GM19328 (cell line): ENCODE measurements at regions not wholly inside any gene's neighbourhood (a gene's known extent, or its start where the extent isn't known, plus 50 kb on each side); places are given as distances from the start of the nearest gene placed in this dataset.

Experiments
- ATAC-seq: cut with Tn5 transposase; IDR thresholded peaks from one replicate; pipeline ENCODE4 v1.9.1; 2021; ENCODE audit warnings: mild to moderate bottlenecking, moderate library complexity; ENCODE audit not compliant: unreplicated experiment

GRCh38 chr18:10298346-10298745 is 156.1 kb upstream of the APCDD1 start:
- no peak for ATAC-seq

DNA sequence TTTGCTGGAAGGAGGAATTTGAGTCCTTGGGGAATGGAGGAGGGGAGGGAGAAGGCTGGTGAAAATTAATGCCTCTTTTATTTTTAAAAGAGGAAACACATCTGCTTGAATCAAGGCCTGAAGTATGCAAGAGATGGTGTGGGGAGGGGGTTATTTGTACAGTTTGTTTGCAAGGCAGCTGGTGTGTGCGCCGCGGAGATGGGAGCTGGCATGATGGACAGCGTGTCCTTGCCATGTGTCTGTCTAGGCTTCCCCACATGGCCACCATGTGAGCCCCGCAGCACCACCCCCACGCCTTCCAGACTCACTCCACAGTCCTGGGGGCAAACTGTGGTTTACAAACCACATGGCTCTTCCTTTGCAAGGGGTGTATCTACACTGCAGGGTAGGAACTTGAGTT is 154.8 kb upstream of the APCDD1 start:
- no peak for ATAC-seq

- ATAC-seq, result no peak
Measured at GRCh38 chr18:10300739-10301138, 153.7 kb upstream of the APCDD1 start.

DNA sequence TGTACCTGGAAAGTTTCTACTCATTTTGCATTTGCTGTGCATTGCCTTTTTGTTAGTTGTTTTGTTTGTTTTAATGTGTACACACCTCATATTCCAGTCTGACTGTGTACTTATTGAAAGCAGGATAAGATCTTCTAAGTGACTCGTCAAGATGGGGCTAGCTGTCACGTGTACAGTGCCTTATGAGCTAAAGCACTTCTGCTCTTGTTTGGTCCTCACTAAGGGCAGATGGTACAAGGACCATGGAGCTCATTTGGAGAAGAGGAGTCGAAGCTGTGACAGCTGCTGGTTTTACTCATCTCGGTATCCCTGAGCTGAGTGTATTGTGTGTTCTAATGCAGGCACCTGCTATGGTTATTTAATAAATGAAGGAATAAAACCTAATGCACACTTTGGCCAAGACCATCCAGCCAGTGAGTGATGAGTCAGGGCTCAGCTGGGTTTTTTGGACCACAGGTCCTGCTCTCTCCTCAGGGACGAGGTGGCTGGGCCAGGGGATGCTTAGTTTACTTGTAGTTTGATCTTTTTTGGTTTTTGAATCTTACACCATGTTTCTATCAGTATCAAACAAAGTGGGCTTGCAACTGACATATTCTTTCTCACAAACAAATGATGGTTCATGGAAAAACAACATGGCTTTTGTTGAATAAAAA is 152.5 kb upstream of the APCDD1 start:
- ATAC-seq, result no peak

- ATAC-seq, result no peak
Measured at GRCh38 chr18:10303171-10303570, 151.3 kb upstream of the APCDD1 start.

DNA sequence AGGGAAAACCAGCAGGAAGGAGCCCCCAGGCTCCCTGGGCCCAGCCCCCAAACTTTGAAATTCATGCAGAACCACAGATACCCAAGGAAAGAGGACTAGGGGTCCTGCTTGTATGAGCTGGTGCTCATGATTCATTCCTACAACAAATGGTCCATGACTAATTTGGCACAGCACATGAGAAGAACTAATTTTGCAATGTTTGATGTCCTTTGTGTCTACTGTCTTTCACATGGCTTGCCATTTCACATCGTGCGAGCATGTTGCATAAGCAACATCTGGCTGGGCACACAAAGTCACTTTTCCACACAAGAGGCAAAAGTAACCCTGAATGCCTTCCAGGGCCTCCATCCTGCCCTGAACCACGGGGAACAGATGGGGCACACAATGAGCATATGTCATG is 149.6 kb upstream of the APCDD1 start:
- no peak for ATAC-seq

DNA sequence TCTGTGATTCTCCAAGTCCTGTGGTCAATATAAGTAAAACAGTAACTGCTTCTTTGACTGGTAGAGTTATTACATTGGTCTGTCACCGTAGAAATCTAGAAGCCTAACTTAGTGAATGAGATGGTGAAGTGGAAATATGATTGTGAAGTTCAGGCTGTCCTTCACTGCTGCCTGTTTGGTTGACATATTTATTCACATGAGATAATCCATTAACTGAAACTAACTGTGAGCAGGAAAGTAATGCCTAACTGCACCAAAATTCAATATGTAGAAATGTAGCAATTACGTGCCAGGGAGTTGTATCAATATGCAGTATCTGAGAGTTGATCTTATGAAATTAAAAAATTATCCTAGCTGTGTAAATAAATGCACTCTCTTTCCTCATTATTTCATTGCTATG is 147.7 kb upstream of the APCDD1 start:
- no peak for ATAC-seq

GRCh38 chr18:10308154-10308553 is 146.3 kb upstream of the APCDD1 start:
- ATAC-seq, result no peak

- ATAC-seq, result no peak
Measured at GRCh38 chr18:10310626-10311025, 143.8 kb upstream of the APCDD1 start.

GRCh38 chr18:10312326-10313015 is 142.0 kb upstream of the APCDD1 start:
- no peak for ATAC-seq

- ATAC-seq, result no peak
Measured at GRCh38 chr18:10313016-10313342, 141.5 kb upstream of the APCDD1 start.

DNA sequence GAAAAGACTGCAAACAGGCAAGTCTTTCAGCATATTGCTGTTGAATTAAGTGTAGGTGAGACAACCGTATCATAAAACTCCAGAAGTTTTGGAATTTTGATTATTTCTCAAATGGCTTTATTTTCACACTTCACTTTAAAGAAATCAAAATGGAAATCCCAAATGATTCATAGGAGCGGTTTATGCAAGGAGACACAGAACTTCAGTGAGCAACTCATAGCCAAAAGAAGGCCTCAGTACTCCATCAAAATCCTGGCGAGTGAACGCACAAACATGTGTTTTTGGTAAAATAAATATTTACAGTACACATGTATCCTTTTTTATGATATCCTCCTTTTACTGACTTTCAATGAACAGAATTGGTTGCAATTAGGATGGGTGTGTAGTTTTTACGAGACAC is 140.4 kb upstream of the APCDD1 start:
- ATAC-seq, result no peak

DNA sequence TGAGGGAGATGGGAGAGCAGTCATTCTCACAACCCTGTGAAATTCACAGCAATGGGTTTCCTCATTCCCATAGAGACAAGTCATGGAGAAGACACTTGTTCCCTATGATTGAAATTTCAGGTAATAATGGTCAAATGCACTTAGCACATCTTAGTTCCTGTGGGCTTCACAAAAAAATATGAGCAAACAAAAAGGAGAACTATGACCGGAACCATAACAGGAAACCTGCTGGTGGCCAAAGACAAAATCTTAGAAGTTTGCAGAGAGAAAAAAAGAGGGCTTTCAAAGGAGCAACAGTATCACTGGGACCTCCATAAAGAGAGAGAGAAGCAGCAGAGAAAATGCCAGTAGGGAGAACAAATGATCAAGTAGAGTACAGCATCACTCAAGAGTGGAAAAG is 138.9 kb upstream of the APCDD1 start:
- no peak for ATAC-seq

- ATAC-seq, result no peak
Measured at GRCh38 chr18:10316778-10317177, 137.7 kb upstream of the APCDD1 start.

GRCh38 chr18:10317864-10318690 is 136.4 kb upstream of the APCDD1 start:
- no peak for ATAC-seq

GRCh38 chr18:10318691-10318970 is 135.8 kb upstream of the APCDD1 start:
- no peak for ATAC-seq

GRCh38 chr18:10319026-10319425 is 135.4 kb upstream of the APCDD1 start:
- no peak for ATAC-seq

- no peak for ATAC-seq
Measured at GRCh38 chr18:10319914-10320600, 134.4 kb upstream of the APCDD1 start.

DNA sequence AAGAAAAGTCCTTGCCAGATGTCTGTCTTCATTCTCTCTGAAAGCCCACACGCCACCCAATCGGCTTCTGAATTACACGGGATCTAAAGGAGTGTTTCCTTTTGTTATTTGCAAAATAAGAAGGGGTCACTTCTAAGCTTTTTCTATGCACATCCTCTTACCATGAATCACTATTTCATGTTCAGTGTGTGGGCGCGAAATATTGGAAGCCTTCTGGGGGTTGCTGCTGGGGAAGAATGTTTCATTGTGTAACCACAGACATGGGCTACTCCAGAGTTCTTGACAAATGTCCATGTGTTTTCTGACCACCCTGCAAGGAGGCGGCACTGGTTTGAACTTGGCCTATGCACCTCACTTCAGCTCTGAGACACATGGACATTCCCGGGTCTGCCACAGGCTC is 133.6 kb upstream of the APCDD1 start:
- no peak for ATAC-seq

GRCh38 chr18:10321576-10321975 is 132.9 kb upstream of the APCDD1 start:
- no peak for ATAC-seq

DNA sequence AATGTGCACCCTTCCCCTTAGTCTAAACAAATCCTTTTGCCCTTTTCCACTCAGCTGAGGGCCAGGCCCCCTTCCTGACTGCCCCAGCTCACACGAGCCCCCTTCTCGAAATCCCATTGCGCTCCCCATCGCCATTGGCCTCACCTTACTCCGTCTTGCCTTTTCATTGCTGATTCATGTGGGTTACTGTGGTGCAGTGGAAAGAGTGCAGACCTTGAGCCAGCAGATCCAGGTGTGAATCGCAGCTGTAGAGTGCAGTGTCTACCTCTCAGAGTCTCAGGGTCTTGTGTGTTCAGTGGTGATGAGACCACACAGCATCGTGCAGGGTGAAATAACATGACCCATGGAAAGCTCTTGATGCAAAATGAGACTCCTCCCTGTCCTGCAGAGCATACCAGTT is 132.4 kb upstream of the APCDD1 start:
- ATAC-seq, result no peak

GRCh38 chr18:10322435-10322834 is 132.0 kb upstream of the APCDD1 start:
- ATAC-seq, result no peak
